ENCODE measurements at regions not wholly inside any gene's neighbourhood (a gene's known extent, or its start where the extent isn't known, plus 50 kb on each side); places are given as distances from the start of the nearest gene placed in this dataset.

GRCh38 chr4:19520939-19521520 is 730.7 kb upstream of the SLIT2 start:
- H3K27ac Mint-ChIP-seq (ENCODE audit: unreplicated experiment), result no peak overlapping the region

GRCh38 chr4:19514276-19515070 is 737.2 kb upstream of the SLIT2 start:
- no peaks in the 10 kb centered on the region for H3K36me3 Mint-ChIP-seq (ENCODE audit: unreplicated experiment)

More at GRCh38 chr4:19520939-19521520, 730.7 kb upstream of the SLIT2 start:
- no peak for TF ChIP-seq CTCF (IDR thresholded peaks at IDR 0.05; ENCODE audit: partially characterized antibody, unreplicated experiment)
- DNase-seq, result no peak
- Mint-ChIP-seq H3K4me1 (ENCODE audit: low read depth, unreplicated experiment) (no peaks in the 10 kb centered on the region), H3K4me3 (ENCODE audit: unreplicated experiment) (no peak overlapping the region), H3K9me3 (ENCODE audit: unreplicated experiment) (no peaks in the 10 kb centered on the region), H3K27me3 (ENCODE audit: unreplicated experiment) (no peaks in the 10 kb centered on the region), H3K36me3 (ENCODE audit: unreplicated experiment) (no peaks in the 10 kb centered on the region)

GRCh38 chr4:19512086-19512485 is 739.6 kb upstream of the SLIT2 start:
- no peaks in the 10 kb centered on the region for H3K9me3 Mint-ChIP-seq (ENCODE audit: unreplicated experiment)
- H3K27ac Mint-ChIP-seq (ENCODE audit: unreplicated experiment), result no peak overlapping the region
- H3K27me3 Mint-ChIP-seq (ENCODE audit: unreplicated experiment), result no peaks in the 10 kb centered on the region
- H3K4me1 Mint-ChIP-seq (ENCODE audit: low read depth, unreplicated experiment), result no peaks in the 10 kb centered on the region
- H3K36me3 Mint-ChIP-seq (ENCODE audit: unreplicated experiment), result no peaks in the 10 kb centered on the region
- no peak overlapping the region for H3K4me3 Mint-ChIP-seq (ENCODE audit: unreplicated experiment)
- DNase-seq, result no peak
- no peak for TF ChIP-seq CTCF (IDR thresholded peaks at IDR 0.05; ENCODE audit: partially characterized antibody, unreplicated experiment)

More at GRCh38 chr4:19514276-19515070, 737.2 kb upstream of the SLIT2 start:
- Mint-ChIP-seq H3K4me3 (ENCODE audit: unreplicated experiment) (no peak overlapping the region), H3K27me3 (ENCODE audit: unreplicated experiment) (no peaks in the 10 kb centered on the region), H3K4me1 (ENCODE audit: low read depth, unreplicated experiment) (no peaks in the 10 kb centered on the region), H3K27ac (ENCODE audit: unreplicated experiment) (no peak overlapping the region), H3K9me3 (ENCODE audit: unreplicated experiment) (no peaks in the 10 kb centered on the region)
- no peak for DNase-seq
- TF ChIP-seq CTCF (IDR thresholded peaks at IDR 0.05; ENCODE audit: partially characterized antibody, unreplicated experiment), result no peak

GRCh38 chr4:19510993-19511392 is 740.7 kb upstream of the SLIT2 start:
- Mint-ChIP-seq H3K27ac (ENCODE audit: unreplicated experiment) (no peak overlapping the region), H3K27me3 (ENCODE audit: unreplicated experiment) (no peaks in the 10 kb centered on the region), H3K4me1 (ENCODE audit: low read depth, unreplicated experiment) (no peaks in the 10 kb centered on the region), H3K9me3 (ENCODE audit: unreplicated experiment) (no peaks in the 10 kb centered on the region), H3K4me3 (ENCODE audit: unreplicated experiment) (no peak overlapping the region), H3K36me3 (ENCODE audit: unreplicated experiment) (no peaks in the 10 kb centered on the region)
- DNase-seq, result no peak
- TF ChIP-seq CTCF (IDR thresholded peaks at IDR 0.05; ENCODE audit: partially characterized antibody, unreplicated experiment), result no peak

GRCh38 chr4:19508442-19508841 is 743.3 kb upstream of the SLIT2 start:
- H3K4me3 Mint-ChIP-seq (ENCODE audit: unreplicated experiment), result no peak overlapping the region

More at GRCh38 chr4:19508442-19508841, 743.3 kb upstream of the SLIT2 start:
- no peaks in the 10 kb centered on the region for H3K9me3 Mint-ChIP-seq (ENCODE audit: unreplicated experiment)
- H3K27ac Mint-ChIP-seq (ENCODE audit: unreplicated experiment), result no peak overlapping the region
- no peak for DNase-seq
- H3K4me1 Mint-ChIP-seq (ENCODE audit: low read depth, unreplicated experiment), result no peaks in the 10 kb centered on the region
- no peaks in the 10 kb centered on the region for H3K27me3 Mint-ChIP-seq (ENCODE audit: unreplicated experiment)
- H3K36me3 Mint-ChIP-seq (ENCODE audit: unreplicated experiment), result no peaks in the 10 kb centered on the region
- no peak for TF ChIP-seq CTCF (IDR thresholded peaks at IDR 0.05; ENCODE audit: partially characterized antibody, unreplicated experiment)

Data from glutamatergic neuron (in vitro differentiated cells).